ENCODE measurements at regions not wholly inside any gene's neighbourhood (a gene's known extent, or its start where the extent isn't known, plus 50 kb on each side); places are given as distances from the start of the nearest gene placed in this dataset.

DNA sequence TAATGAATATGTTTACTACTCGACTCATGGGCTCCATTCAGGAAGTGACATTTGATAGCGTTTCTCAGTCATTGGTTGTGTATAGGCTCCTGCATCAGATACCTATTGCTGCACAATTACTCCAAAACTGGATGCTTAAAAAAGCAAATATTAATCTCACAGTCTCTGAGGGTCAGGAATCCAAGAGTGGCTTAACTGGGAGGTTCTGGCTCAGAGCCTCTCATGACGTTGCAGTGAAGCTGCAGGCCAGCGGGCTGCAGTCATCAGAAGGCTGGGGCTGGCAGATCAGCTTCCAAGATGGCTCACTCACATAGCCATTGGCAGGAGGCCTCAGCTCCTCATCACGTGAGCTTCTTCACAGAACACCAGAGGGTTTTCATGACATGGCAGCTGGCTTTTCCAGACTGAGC, 525.1 kb upstream of the NBEA start:
- TF ChIP-seq, protein P1, sequence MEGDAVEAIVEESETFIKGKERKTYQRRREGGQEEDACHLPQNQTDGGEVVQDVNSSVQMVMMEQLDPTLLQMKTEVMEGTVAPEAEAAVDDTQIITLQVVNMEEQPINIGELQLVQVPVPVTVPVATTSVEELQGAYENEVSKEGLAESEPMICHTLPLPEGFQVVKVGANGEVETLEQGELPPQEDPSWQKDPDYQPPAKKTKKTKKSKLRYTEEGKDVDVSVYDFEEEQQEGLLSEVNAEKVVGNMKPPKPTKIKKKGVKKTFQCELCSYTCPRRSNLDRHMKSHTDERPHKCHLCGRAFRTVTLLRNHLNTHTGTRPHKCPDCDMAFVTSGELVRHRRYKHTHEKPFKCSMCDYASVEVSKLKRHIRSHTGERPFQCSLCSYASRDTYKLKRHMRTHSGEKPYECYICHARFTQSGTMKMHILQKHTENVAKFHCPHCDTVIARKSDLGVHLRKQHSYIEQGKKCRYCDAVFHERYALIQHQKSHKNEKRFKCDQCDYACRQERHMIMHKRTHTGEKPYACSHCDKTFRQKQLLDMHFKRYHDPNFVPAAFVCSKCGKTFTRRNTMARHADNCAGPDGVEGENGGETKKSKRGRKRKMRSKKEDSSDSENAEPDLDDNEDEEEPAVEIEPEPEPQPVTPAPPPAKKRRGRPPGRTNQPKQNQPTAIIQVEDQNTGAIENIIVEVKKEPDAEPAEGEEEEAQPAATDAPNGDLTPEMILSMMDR (IDR thresholded peaks at IDR 0.05; ENCODE audit: low read depth, low read length) = no peak
- H3K4me3 ChIP-seq (ENCODE audit: low read depth, low read length) = no peak overlapping the region

DNA sequence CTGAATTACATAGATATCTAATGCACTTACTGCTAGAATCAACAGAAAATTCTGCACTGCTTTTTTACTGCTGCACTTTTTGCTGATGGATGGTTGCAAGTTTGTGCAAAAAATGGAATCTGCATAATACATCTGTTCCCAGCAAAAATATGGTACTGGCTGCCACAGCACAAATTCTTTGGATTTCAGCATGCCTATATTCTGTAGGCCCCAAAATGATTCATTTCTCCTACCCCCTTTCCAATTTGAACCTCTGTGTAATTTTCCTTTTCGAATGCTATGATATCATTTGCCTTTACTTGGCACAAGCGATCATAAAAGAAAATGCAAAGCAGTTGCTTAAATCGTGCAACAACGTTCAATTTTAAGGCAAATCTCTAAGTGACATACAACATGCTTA, 524.2 kb upstream of the NBEA start:
- no peak overlapping the region for H3K4me3 ChIP-seq (ENCODE audit: low read depth, low read length)
- TF ChIP-seq, protein P1 (IDR thresholded peaks at IDR 0.05; ENCODE audit: low read depth, low read length) = no peak

DNA sequence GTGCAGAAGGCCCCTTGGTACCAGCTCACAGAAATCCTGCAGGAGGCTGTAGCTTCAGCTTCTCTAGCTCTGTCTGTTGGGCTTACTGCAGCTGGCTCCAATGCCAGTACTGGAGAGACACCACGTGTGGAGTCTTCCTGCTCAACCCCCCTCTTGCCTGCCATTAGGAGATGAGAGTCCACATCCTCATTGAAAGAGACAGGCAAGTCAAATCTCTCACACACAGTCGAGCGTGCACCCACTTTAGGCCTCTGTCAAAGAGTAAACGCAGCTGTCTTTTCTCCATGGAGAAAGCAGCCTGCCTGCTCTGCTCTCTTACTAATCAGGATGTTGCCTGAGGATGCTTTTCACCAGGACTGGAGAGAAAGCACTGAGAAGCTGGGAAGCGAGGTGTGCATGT, 523.0 kb upstream of the NBEA start:
- H3K4me3 ChIP-seq (ENCODE audit: low read depth, low read length) = no peak overlapping the region
- TF ChIP-seq, protein P1 (IDR thresholded peaks at IDR 0.05; ENCODE audit: low read depth, low read length) = no peak

DNA sequence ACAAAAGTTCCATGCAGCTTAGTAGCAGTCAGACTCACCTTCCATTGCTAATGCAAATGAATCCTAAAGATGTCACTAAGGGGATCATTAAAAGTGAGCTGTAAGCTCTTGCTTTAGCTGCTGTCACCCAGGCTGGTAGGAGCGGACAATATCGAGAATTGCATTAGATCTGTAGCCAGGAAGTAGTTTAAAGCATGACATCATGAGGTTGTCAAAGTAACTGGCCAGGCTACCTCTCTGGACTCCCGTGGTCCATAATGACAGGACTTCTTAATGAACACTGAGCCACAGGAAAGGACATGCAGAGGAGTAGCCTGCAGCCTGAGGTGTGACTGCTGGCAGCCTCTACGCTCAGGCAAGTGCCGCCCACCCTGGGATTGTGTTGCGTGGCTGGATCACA, 522.3 kb upstream of the NBEA start:
- TF ChIP-seq, protein P1 (IDR thresholded peaks at IDR 0.05; ENCODE audit: low read depth, low read length) = no peak
- H3K4me3 ChIP-seq (ENCODE audit: low read depth, low read length) = no peak overlapping the region

DNA sequence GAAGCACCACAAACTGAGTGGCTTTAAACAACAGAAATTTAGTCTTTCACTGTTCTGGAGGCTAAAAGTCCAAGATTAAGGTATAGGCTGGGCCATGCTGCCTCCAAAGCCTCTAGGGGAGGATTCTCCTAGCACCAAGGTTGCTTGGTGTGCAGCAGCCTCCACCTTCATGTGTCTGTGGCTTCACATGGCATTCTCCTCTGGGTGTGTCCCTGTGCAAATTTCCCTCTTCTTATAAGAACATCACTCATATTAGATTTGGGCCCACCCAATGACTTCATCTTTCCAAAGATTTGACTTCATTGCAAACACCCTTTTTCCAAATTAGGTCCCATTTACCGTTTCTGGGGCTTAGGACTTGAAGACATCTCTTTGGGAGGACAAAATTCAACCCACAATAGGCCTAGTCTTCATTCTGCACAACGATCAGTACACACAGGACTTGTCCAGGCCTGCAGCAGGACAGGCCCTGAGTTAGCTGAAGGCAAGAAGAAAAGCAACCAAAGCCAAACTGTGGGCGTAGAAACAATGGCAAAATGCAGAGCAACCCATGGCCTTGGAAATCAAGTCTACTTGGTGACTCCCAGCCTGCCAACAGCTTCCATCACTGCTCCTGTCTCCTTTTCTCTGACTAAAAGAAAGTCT, 521.2 kb upstream of the NBEA start:
- H3K4me3 ChIP-seq (ENCODE audit: low read depth, low read length) = no peak overlapping the region
- TF ChIP-seq, protein P1 (IDR thresholded peaks at IDR 0.05; ENCODE audit: low read depth, low read length) = no peak

DNA sequence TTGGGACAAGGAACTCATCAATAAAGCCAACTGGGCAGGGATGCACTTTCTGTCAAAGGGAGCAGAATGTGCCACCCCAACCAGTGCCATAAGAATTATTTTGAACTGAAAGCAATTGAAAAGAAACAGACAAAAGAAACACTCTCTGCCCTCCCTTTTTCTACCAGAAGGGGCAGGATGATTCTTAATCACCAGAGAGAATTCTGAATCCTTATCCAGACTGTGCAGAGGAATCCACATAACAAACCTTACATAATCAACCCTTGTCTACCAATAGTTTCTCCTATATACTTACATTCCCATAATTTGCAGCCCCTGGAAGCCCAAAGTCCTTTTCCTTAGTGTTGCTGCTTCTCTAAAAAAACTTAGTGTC, 520.7 kb upstream of the NBEA start:
- TF ChIP-seq, protein P1 (IDR thresholded peaks at IDR 0.05; ENCODE audit: low read depth, low read length) = no peak

DNA sequence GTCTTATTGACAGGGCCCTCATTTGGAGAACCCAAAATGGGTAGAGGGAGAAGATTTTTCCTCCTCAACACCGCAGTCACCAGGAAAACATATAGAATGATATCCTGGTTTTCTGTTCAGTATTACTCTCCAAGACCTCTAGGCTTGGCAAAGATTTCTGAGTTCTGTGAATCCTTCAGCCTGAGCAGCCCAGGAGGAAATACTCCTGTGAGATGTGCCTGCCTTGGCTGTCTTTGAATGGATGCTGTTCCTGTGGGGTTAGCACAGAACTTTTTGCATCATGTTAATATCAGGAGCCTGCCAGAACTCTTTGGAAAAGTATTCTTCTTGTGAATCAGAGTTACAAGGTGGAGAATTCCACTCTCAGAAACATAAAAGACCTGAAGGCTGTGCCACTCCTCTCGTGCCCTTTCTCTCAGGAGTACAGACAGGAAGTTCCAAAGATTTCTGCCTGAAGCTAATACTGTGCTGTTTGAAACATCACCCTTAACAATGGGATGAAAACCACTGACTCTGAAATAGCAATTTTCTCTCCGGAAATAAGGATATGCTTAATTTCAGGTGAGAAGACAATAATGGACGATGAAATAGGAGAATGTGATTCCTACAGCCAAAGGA, 520.1 kb upstream of the NBEA start:
- H3K4me3 ChIP-seq (ENCODE audit: low read depth, low read length) = no peak overlapping the region
- TF ChIP-seq, protein P1 (IDR thresholded peaks at IDR 0.05; ENCODE audit: low read depth, low read length) = no peak

More for the DNA sequence above, 520.7 kb upstream of the NBEA start:
- H3K4me3 ChIP-seq (ENCODE audit: low read depth, low read length) = no peak overlapping the region

Data from WI38 (cell line).